HEK293 (cell line): ENCODE measurements at regions not wholly inside any gene's neighbourhood (a gene's known extent, or its start where the extent isn't known, plus 50 kb on each side); places are given as distances from the start of the nearest gene placed in this dataset.

ENCODE experiments used
- TCF7L2 ChIP-seq: IDR thresholded peaks from 2 replicates; pipeline ENCODE4 v1.6.1; 2011; ENCODE audit warnings: low read depth, mild to moderate bottlenecking, inconsistent platforms, low read length, moderate library complexity, borderline replicate concordance
- ZBTB21 ChIP-seq: fragments of 450-650 bp; formaldehyde crosslinking; IDR thresholded peaks from 2 replicates; pipeline ENCODE4 v1.5.1; 2017; ENCODE audit warnings: missing biosample characterization, missing genetic modification characterization
- ZFP3 ChIP-seq: fragments of 450-650 bp; formaldehyde crosslinking; IDR thresholded peaks from 2 replicates; pipeline ENCODE4 v1.5.1; 2016; ENCODE audit warnings: low read depth, missing biosample characterization, missing genetic modification characterization
- ZNF24 ChIP-seq: fragments of 450-650 bp; formaldehyde crosslinking; IDR thresholded peaks from 2 replicates; pipeline ENCODE4 v1.5.1; 2016; ENCODE audit warnings: missing biosample characterization, missing genetic modification characterization
- ZNF391 ChIP-seq: fragments of 450-650 bp; formaldehyde crosslinking; IDR thresholded peaks from 2 replicates; pipeline ENCODE4 v1.5.1; 2016; ENCODE audit warnings: low read depth, missing biosample characterization, missing genetic modification characterization, borderline replicate concordance
- ZNF426 ChIP-seq: fragments of 450-650 bp; formaldehyde crosslinking; IDR thresholded peaks from 2 replicates; pipeline ENCODE4 v1.5.1; 2017; ENCODE audit warnings: missing biosample characterization, missing genetic modification characterization, mild to moderate bottlenecking, inconsistent platforms, moderate library complexity
- ZNF571 ChIP-seq: fragments of 450-650 bp; formaldehyde crosslinking; IDR thresholded peaks from 2 replicates; pipeline ENCODE4 v1.5.0; 2017; ENCODE audit warnings: missing biosample characterization, missing genetic modification characterization
- ZNF660 ChIP-seq: fragments of 450-650 bp; IDR thresholded peaks from 2 replicates; pipeline ENCODE4 v1.5.1; 2018; ENCODE audit warnings: missing biosample characterization, mild to moderate bottlenecking, missing genetic modification characterization
- ZNF701 ChIP-seq: fragments of 450-650 bp; formaldehyde crosslinking; IDR thresholded peaks from 2 replicates; pipeline ENCODE4 v1.5.1; 2016; ENCODE audit warnings: missing biosample characterization, missing genetic modification characterization
- ZSCAN23 ChIP-seq: fragments of 450-650 bp; formaldehyde crosslinking; IDR thresholded peaks from 2 replicates; pipeline ENCODE4 v1.5.1; 2016; ENCODE audit warnings: missing biosample characterization, missing genetic modification characterization
- ZSCAN30 ChIP-seq: fragments of 450-650 bp; IDR thresholded peaks from 2 replicates; pipeline ENCODE4 v1.5.1; 2018; ENCODE audit warnings: missing biosample characterization, mild to moderate bottlenecking, missing genetic modification characterization, moderate library complexity
- TF ChIP-seq, protein P1 (sequence below): fragments of 450-650 bp; formaldehyde crosslinking; IDR thresholded peaks from 2 replicates; pipeline ENCODE4 v1.5.1; 2016; ENCODE audit warnings: missing biosample characterization, missing genetic modification characterization
- TF ChIP-seq, protein P2 (sequence below): fragments of 450-650 bp; formaldehyde crosslinking; IDR thresholded peaks from 2 replicates; pipeline ENCODE4 v1.5.1; 2016; ENCODE audit warnings: missing biosample characterization, missing genetic modification characterization
- TF ChIP-seq, protein P3 (sequence below): fragments of 450-650 bp; formaldehyde crosslinking; IDR thresholded peaks from 2 replicates; pipeline ENCODE4 v1.5.1; 2016; ENCODE audit warnings: missing biosample characterization, missing genetic modification characterization, low read depth

DNA sequence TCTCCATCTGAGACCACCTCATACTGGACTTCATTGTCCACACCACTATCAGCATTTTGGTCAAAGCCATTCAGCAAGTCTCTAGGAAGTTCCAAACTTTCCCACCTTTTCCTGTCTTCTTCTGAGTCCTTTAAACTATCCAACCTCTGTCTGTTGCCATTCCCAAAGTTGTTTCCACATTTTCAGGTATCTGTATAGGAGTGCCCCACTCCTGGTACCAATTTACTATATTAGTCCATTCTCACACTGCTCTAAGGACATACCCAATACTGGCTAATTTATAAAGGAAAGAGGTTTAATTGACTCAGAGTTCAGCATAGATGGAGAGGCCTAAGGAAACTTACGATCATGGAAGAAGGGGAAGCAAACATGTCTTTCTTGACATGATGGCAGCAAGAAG is 292.2 kb upstream of the ATXN7L3B start:
- TF ChIP-seq ZNF24 (tag by site-specific recombination) = no peak
- no peak for TF ChIP-seq ZNF660
- TF ChIP-seq, protein P1, sequence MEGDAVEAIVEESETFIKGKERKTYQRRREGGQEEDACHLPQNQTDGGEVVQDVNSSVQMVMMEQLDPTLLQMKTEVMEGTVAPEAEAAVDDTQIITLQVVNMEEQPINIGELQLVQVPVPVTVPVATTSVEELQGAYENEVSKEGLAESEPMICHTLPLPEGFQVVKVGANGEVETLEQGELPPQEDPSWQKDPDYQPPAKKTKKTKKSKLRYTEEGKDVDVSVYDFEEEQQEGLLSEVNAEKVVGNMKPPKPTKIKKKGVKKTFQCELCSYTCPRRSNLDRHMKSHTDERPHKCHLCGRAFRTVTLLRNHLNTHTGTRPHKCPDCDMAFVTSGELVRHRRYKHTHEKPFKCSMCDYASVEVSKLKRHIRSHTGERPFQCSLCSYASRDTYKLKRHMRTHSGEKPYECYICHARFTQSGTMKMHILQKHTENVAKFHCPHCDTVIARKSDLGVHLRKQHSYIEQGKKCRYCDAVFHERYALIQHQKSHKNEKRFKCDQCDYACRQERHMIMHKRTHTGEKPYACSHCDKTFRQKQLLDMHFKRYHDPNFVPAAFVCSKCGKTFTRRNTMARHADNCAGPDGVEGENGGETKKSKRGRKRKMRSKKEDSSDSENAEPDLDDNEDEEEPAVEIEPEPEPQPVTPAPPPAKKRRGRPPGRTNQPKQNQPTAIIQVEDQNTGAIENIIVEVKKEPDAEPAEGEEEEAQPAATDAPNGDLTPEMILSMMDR (tag by site-specific recombination) = no peak
- no peak for TF ChIP-seq ZBTB21 (tag by site-specific recombination)
- TF ChIP-seq, protein P2, sequence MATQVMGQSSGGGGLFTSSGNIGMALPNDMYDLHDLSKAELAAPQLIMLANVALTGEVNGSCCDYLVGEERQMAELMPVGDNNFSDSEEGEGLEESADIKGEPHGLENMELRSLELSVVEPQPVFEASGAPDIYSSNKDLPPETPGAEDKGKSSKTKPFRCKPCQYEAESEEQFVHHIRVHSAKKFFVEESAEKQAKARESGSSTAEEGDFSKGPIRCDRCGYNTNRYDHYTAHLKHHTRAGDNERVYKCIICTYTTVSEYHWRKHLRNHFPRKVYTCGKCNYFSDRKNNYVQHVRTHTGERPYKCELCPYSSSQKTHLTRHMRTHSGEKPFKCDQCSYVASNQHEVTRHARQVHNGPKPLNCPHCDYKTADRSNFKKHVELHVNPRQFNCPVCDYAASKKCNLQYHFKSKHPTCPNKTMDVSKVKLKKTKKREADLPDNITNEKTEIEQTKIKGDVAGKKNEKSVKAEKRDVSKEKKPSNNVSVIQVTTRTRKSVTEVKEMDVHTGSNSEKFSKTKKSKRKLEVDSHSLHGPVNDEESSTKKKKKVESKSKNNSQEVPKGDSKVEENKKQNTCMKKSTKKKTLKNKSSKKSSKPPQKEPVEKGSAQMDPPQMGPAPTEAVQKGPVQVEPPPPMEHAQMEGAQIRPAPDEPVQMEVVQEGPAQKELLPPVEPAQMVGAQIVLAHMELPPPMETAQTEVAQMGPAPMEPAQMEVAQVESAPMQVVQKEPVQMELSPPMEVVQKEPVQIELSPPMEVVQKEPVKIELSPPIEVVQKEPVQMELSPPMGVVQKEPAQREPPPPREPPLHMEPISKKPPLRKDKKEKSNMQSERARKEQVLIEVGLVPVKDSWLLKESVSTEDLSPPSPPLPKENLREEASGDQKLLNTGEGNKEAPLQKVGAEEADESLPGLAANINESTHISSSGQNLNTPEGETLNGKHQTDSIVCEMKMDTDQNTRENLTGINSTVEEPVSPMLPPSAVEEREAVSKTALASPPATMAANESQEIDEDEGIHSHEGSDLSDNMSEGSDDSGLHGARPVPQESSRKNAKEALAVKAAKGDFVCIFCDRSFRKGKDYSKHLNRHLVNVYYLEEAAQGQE (tag by site-specific recombination) = no peak
- no peak for TF ChIP-seq ZNF391 (tag by site-specific recombination)
- no peak for TF ChIP-seq TCF7L2
- no peak for TF ChIP-seq ZSCAN23 (tag by site-specific recombination)
- TF ChIP-seq ZNF426 = no peak
- no peak for TF ChIP-seq ZNF701 (tag by site-specific recombination)
- no peak for TF ChIP-seq ZFP3 (tag by site-specific recombination)
- TF ChIP-seq, protein P3, sequence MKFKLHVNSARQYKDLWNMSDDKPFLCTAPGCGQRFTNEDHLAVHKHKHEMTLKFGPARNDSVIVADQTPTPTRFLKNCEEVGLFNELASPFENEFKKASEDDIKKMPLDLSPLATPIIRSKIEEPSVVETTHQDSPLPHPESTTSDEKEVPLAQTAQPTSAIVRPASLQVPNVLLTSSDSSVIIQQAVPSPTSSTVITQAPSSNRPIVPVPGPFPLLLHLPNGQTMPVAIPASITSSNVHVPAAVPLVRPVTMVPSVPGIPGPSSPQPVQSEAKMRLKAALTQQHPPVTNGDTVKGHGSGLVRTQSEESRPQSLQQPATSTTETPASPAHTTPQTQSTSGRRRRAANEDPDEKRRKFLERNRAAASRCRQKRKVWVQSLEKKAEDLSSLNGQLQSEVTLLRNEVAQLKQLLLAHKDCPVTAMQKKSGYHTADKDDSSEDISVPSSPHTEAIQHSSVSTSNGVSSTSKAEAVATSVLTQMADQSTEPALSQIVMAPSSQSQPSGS (tag by site-specific recombination) = no peak
- no peak for TF ChIP-seq ZSCAN30 (tag by site-specific recombination)
- no peak for TF ChIP-seq ZNF571 (tag by site-specific recombination)
